NCI-H748 treated with DMSO at 0.1 percent for 48 hours (cell line): ENCODE measurements at regions not wholly inside any gene's neighbourhood (a gene's known extent, or its start where the extent isn't known, plus 50 kb on each side); places are given as distances from the start of the nearest gene placed in this dataset.

ENCODE experiments used
- DNase-seq: peaks from one replicate; lab custom pipeline; 2025; lab: John Stamatoyannopoulos, UW

- DNase-seq, result peak; percentile 50
These were observed 766.8 kb downstream of the TBL1XR1 start for GRCh38 chr3:176430244-176431037.

DNA sequence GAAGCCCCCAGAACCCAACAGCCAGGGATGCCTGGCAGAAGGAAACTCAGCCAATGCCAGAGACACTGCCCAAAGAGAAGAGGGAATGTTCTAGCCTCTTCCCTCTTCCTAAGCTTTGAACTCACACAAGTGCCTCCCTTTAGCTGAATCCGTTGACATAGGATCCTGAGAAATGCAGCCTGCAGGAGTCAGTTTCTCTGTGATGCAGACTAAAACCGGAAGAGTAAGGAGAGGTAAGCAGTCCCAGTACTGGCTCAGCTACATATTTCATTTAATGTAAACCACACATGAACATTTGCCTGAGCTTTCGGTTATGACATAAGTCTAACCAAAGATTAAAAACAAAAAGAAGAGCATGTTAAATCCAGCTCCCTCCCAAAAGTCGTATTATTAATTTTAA, 768.7 kb downstream of the TBL1XR1 start:
- no peak for DNase-seq

DNA sequence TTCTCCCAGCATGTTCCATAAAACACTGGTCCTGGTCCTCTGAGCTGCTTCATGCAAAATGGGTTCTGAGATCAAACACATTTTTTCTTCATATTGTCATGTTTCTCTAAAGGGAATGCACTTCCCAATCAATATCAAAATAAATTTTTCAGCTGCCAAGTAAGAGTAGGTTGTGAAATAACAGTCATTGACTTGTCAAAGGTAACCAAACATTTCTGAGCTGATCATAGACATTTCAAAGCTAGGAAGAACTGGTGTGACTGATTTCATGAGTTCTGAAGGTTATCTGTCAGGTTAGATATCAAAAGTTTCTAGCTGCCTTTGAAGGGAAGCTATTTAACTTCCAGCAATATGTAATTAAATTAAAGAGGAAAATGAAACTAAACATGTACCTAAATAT, 770.9 kb downstream of the TBL1XR1 start:
- no peak for DNase-seq

DNA sequence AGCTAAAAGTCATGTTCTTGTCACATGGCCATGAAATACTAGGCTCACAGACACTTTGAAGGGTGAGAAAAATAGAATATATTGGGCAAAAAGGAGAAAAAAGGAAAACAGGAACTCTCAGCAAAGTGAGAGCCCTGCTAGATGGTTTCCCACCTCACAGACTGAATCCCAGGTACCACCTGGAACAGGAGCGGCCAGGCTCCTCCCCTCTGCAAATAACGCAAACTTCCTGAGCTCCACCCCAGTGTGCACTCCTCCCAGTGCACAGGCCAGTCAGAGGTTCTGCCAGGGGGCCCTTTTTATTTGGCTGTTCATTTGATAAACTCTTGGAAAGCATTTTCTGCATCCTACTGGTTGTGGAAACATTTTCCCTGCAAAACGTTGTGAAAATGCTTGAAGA, 780.4 kb downstream of the TBL1XR1 start:
- no peak for DNase-seq

- no peak for DNase-seq
These were observed 781.5 kb downstream of the TBL1XR1 start for GRCh38 chr3:176415661-176416295.

DNA sequence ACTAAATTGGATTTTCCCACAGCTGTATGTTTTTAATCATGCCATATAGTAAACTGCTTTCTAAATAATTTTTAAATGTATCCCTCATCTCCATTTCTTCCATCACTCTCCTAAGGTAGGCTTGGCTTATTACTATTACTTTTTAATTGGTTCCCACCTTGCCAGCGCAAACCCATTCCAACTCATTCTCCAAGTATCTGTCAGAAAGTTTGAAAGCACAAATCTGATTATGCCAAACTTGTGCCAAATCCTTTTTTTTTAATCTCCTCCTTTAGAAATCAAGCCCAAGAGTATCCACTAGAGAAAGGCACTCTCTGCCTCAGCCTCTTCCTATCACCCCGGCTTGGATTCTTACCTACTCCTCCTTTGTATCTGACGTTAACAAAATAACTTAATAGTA, 784.5 kb downstream of the TBL1XR1 start:
- DNase-seq, result no peak

- DNase-seq, result no peak
These were observed 793.8 kb downstream of the TBL1XR1 start for GRCh38 chr3:176403531-176403930.

- DNase-seq, result no peak
These were observed 796.1 kb downstream of the TBL1XR1 start for GRCh38 chr3:176401211-176401610.

GRCh38 chr3:176399193-176399592, 798.1 kb downstream of the TBL1XR1 start:
- no peak for DNase-seq

DNA sequence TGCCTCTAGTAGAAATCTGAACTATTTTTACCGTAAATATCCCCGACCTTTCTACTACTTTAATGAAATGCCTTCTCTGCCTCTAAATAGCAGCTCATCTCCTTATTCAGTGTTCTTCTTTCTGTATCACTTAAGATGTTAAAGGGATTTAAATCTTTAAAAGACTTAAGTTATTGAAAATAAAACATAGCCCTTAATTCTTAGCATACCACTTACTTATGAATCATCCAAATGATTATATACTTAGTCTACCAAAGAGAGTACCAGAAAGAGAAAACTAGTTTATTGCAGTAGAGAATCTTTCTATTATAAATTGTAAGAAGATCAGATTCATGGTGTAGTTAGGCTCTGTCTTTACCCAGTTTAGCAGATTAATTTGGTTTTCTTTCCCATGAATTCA, 802.0 kb downstream of the TBL1XR1 start:
- no peak for DNase-seq

DNA sequence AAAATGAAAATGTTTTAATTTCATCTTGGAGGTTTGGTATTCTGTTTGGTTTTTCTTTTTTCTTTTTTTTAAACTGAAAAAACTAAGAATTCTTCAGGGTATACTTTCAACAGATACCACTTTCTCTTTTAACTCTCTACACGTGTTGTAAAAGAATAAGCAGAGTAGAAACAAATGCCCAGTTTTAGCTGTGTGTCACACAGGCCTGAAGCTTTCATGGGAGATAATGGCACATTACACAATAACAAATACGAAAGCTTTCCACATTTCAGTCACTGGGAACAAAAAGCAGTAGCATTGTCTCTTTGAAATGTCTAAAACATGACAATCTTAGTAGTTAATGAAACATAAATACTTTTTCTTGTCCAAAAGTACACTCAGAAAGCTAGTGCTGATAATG, 818.5 kb downstream of the TBL1XR1 start:
- no peak for DNase-seq

DNA sequence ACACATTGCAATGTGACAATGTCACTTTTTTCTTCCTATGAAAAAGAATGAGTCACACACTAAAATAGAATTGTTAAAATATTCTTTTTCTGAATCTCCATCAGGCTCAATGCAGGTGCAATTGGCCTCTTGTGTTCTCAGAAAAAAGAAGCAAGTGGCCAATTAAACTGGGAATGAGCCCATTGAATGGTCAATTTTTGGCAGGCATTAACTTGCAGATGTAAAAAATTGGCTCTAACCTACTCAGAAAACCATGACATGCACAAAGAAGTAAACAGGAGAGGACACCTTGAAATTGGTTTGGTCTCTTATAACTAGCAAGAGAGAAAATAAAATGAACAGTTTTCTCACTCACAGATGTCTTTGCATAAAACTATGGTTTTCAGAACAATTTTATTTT, 820.8 kb downstream of the TBL1XR1 start:
- DNase-seq, result no peak

- no peak for DNase-seq
These were observed 821.8 kb downstream of the TBL1XR1 start for GRCh38 chr3:176375519-176375918.

DNA sequence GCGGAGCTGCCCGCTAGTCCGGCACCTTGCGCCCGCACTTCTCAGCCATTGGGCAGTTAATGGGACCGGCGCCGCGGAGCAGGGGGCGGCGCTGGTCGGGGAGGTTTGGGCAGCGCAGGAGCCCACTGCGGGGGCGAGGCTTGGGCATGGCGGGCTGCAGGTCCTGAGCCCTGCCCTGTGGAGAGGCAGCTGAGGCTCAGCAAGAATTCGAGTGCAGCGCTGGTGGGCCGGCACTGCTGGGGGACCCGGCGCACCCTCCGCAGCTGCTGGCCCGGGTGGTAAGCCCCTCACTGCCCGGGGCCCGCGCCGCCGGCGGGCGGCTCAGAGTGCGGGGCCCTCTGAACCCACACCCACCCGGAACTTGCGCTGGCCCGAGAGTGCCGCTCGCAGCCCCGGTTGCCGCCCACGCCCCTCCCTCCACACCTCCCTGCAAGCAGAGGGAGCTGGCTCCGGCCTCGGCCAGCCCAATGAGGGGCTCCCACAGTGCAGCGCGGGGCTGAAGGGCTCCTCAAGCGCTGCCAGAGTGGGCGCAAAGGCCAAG, 835.0 kb downstream of the TBL1XR1 start:
- DNase-seq, result no peak

DNA sequence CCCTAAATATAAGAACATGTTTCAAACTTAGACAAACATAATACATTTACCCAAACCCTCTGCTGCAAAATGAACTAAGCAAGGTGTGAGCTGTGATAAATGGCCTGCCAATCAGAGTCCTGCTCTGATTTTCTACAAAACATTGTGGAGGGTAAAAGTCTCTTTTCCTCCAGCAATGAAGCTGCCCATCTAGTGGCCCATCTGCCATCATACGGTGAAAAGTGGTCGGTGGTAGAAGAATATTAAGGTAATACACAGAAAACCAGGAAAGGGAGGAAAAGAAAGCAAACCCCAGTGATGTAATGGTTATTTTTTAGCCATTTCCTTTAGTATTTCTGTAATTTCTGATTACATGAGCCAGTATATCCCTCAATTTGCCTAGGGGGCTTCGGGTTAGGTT, 838.1 kb downstream of the TBL1XR1 start:
- DNase-seq, result no peak

GRCh38 chr3:176357891-176358290, 839.4 kb downstream of the TBL1XR1 start:
- DNase-seq, result no peak

DNA sequence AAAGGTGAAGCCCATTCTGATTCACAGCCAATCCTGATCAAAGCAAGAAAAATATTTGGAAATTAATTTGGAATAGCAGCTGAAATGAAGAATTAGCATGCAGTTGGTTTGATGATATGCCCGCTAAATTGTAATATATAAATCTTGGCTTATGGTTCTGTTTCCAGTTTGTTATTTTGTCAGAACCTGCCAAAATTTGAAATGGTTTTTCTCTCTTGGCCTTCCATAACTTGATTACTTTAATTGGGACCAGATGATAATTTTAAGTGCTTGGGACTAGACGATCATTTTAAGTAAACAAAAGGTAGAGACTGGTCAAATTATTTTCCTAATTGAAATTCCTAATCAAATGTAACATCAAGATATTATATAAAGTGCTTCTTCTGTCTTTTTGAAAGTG, 842.4 kb downstream of the TBL1XR1 start:
- no peak for DNase-seq

GRCh38 chr3:176352716-176353334, 844.5 kb downstream of the TBL1XR1 start:
- DNase-seq, result no peak

DNA sequence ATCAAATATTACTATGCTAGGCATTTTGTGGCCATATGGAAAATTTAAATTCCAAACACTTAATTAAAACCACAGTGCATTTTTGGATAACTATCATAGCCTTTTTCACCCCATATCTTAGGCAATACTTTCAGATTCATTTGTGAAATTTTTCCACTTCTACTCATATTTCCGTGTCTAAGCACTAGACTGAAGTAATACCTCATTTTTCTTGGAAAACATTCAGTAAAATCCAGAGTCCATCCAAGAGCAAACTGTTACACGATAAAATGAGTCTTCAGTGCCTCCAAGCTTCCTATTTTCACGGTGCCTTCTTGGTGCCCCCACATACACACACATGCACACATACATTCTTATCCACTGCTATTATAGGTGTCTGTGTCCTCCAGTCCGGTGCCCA, 845.9 kb downstream of the TBL1XR1 start:
- DNase-seq, result no peak

- no peak for DNase-seq
These were observed 847.6 kb downstream of the TBL1XR1 start for GRCh38 chr3:176349706-176350105.

DNA sequence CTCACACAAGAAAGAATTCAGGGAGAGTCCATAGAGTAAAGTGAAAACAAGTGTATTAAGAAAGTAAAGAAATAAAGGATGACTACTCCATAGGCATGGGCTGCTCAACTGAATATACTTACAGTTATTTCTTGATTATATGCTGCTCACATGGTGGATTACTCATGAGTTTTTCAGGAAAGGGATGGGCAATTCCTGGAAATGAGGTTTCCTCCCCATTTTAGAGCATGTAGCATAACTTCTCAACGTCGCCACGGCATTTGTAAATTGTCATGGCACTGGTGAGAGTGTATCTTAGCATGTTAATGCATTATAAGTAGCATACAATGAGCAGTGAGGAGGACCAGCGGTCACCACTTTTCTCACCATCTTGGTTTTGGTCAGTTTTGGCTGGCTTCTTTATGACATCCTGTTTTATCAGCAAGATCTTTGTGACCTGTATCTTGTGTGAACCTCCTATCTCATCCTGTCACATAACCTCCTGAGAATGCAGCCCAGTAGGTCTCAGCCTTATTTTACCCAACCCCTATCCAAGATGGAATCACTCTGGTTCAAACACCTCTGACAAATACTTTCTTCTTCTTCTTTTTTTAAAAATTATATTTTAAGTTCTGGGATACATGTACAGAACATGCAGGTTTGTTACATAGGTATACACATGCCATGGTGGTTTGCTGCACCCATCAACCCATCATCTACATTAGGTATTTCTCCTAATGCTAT, 849.7 kb downstream of the TBL1XR1 start:
- no peak for DNase-seq

- no peak for DNase-seq
These were observed 855.3 kb downstream of the TBL1XR1 start for GRCh38 chr3:176341963-176342362.
